GM12878 (cell line): ENCODE measurements at regions not wholly inside any gene's neighbourhood (a gene's known extent, or its start where the extent isn't known, plus 50 kb on each side); places are given as distances from the start of the nearest gene placed in this dataset.

Experiments used
- ATAC-seq: fragments of 200-7000 bp; cut with Tn5 transposase; 3 replicates; pipeline ENCODE4 v1.9.1; 2020; ENCODE audit warnings: mild to moderate bottlenecking, moderate library complexity
- BruUV-seq: library from RNA; stranded (reverse); fragments of 400-500 nt; replicated peaks from 2 replicates; lab custom pipeline; 2021; lab: Mats Ljungman, UMichigan
- CTCF ChIA-PET: fragments of 300-600 bp; sonication (Branson Sonifier 250); formaldehyde crosslinking; extraction: SDS; loops from one replicate; lab custom pipeline; 2021; ENCODE audit warnings: inconsistent platforms; lab: Yijun Ruan, JAX
- POLR2A ChIA-PET: fragments of 350-600 bp; formaldehyde crosslinking; extraction: SDS; loops from one replicate; lab custom pipeline; 2021; ENCODE audit warnings: inconsistent platforms; lab: Charles Lee
- RAD21 ChIA-PET: fragments of 300-600 bp; sonication (Branson Sonifier 250); formaldehyde crosslinking; loops from one replicate; lab custom pipeline; 2023; ENCODE audit warnings: antibody characterized with exemption; ENCODE audit not compliant: unreplicated experiment; lab: Charles Lee
- SMC1A ChIA-PET: fragments of 300-600 bp; sonication (Branson Sonifier 250); formaldehyde crosslinking; loops from one replicate; lab custom pipeline; 2023; ENCODE audit not compliant: unreplicated experiment, uncharacterized antibody; lab: Charles Lee
- DNase-seq: peaks from one replicate; pipeline ENCODE4 v3.0.0-alpha.2; 2011; ENCODE audit warnings: low read depth, low spot score
- FAIRE-seq: peaks from 3 replicates; lab custom pipeline; 2011; peaks lifted over from hg19 to GRCh38; lab: Jason Lieb, UNC
- H2AFZ ChIP-seq: 2 replicates; pipeline ENCODE4 v1.6.0; 2011; ENCODE audit warnings: low read depth, low read length, control low read depth; ENCODE audit not compliant: control insufficient read depth
- H3K27ac ChIP-seq: 2 replicates; pipeline ENCODE4 v1.5.1; 2011; ENCODE audit warnings: control low read depth; ENCODE audit not compliant: control insufficient read depth, insufficient read depth
- H3K27me3 ChIP-seq, 2 experiments: replicated peaks in 1 of 2; 2 replicates each; pipeline versions ENCODE4 v1.6.0 to v1.6.1; 2011; ENCODE audit warnings: low read length in 1 of 2; ENCODE audit not compliant: control insufficient read depth in 2 of 2, insufficient read depth in 2 of 2
- H3K36me3 ChIP-seq, 2 experiments: 2 replicates each; pipeline ENCODE4 v1.5.1; 2011; ENCODE audit warnings: low read length in 1 of 2; ENCODE audit not compliant: control insufficient read depth in 2 of 2, insufficient read depth in 2 of 2
- H3K4me1 ChIP-seq: 2 replicates; pipeline ENCODE4 v1.6.1; 2011; ENCODE audit warnings: mild to moderate bottlenecking, low read length, moderate library complexity, mixed read lengths; ENCODE audit not compliant: control insufficient read depth, insufficient read depth
- H3K4me2 ChIP-seq: 2 replicates; pipeline ENCODE4 v1.6.0; 2011; ENCODE audit warnings: control low read depth; ENCODE audit not compliant: control insufficient read depth, insufficient read depth
- H3K4me3 ChIP-seq: fragments of 200-600 bp; sonication (generic); 2 replicates; pipeline ENCODE4 v1.5.1; 2016
- H3K79me2 ChIP-seq: 2 replicates; pipeline ENCODE4 v1.6.0; 2011; ENCODE audit warnings: low read length; ENCODE audit not compliant: control insufficient read depth, insufficient read depth
- H3K9ac ChIP-seq: 2 replicates; pipeline ENCODE4 v1.8.0; 2011; ENCODE audit warnings: low read length, control low read depth, mixed read lengths; ENCODE audit not compliant: control insufficient read depth, insufficient read depth
- H3K9me3 ChIP-seq: replicated peaks from 3 replicates; pipeline ENCODE4 v1.5.1; 2011; ENCODE audit warnings: mild to moderate bottlenecking, low read length; ENCODE audit not compliant: control insufficient read depth, insufficient read depth
- H4K20me1 ChIP-seq: 2 replicates; pipeline ENCODE4 v1.6.0; 2011; ENCODE audit not compliant: control insufficient read depth, insufficient read depth
- BACH1 ChIP-seq: fragments of 450-650 bp; IDR thresholded peaks from 2 replicates; pipeline ENCODE4 v1.6.1; 2017; ENCODE audit warnings: mild to moderate bottlenecking, borderline replicate concordance
- BRCA1 ChIP-seq: IDR thresholded peaks from 2 replicates; pipeline ENCODE4 v1.6.1; 2011; ENCODE audit warnings: low read depth, low read length, improper control_type of control experiment
- CHD2 ChIP-seq: IDR thresholded peaks from 2 replicates; pipeline ENCODE4 v1.6.1; 2011; ENCODE audit warnings: low read depth, low read length, improper control_type of control experiment, borderline replicate concordance
- FOS ChIP-seq: IDR thresholded peaks from 3 replicates; pipeline ENCODE4 v1.6.1; 2011; ENCODE audit warnings: borderline replicate concordance; ENCODE audit not compliant: insufficient read length; ENCODE audit errors: extremely low read depth
- HDGF ChIP-seq: fragments of 450-650 bp; IDR thresholded peaks from 2 replicates; pipeline ENCODE4 v1.6.1; 2016; ENCODE audit warnings: antibody characterized with exemption
- IKZF1 ChIP-seq: fragments of 450-650 bp; conservative IDR thresholded peaks from 2 replicates; pipeline ENCODE4 v1.6.1; 2017; ENCODE audit warnings: antibody characterized with exemption, mild to moderate bottlenecking
- IRF4 ChIP-seq: IDR thresholded peaks from 2 replicates; pipeline ENCODE4 v1.6.1; 2011; ENCODE audit warnings: low read depth, low read length
- KAT2A ChIP-seq: conservative IDR thresholded peaks from 2 replicates; pipeline ENCODE4 v1.6.1; 2011; ENCODE audit warnings: low read depth, low read length; ENCODE audit not compliant: control insufficient read depth
- MYB ChIP-seq: fragments of 150-350 bp; IDR thresholded peaks from 2 replicates; pipeline ENCODE4 v1.6.1; 2014; ENCODE audit warnings: mild to moderate bottlenecking, low read depth, low read length, borderline replicate concordance
- NR2C2 ChIP-seq: IDR thresholded peaks from 2 replicates; pipeline ENCODE4 v1.6.1; 2011; ENCODE audit warnings: borderline replicate concordance, low read depth; ENCODE audit not compliant: control insufficient read depth, insufficient read length
- PML ChIP-seq: IDR thresholded peaks from 2 replicates; pipeline ENCODE4 v1.6.1; 2012; ENCODE audit warnings: low read length, inconsistent platforms
- POLR2A ChIP-seq: IDR thresholded peaks from 2 replicates; pipeline ENCODE4 v1.6.1; 2011; ENCODE audit warnings: low read depth, mild to moderate bottlenecking, low read length
- SMC3 ChIP-seq: IDR thresholded peaks from 2 replicates; pipeline ENCODE4 v1.6.1; 2011; ENCODE audit warnings: low read length, improper control_type of control experiment, borderline replicate concordance
- SP1 ChIP-seq: IDR thresholded peaks from one replicate; pipeline ENCODE4 v1.6.1; 2011; ENCODE audit warnings: low read depth, low read length
- SRF ChIP-seq, 2 experiments: IDR thresholded peaks; 2 replicates each; pipeline ENCODE4 v1.6.1; 2011; ENCODE audit warnings: low read depth in 2 of 2, low read length in 2 of 2, mild to moderate bottlenecking in 1 of 2, moderate library complexity in 1 of 2
- WGBS: methylation state at CpG from one replicate; pipeline ENCODE4 v1.1.6; 2016; ENCODE audit warnings: low lambda C conversion rate; ENCODE audit not compliant: insufficient replicate concordance, insufficient coverage; ENCODE audit errors: missing lambda C conversion rate; 5-methylcytosine and 5-hydroxymethylcytosine counted together
- in situ Hi-C: fragments of 300-500 bp; cut with MboI; formaldehyde crosslinking; loops from 9 replicates; pipeline ENCODE4 v1.14.3; 2018; ENCODE audit warnings: mixed read lengths
- intact Hi-C: fragments of 100-400 bp; cut with micrococcal nuclease; formaldehyde crosslinking; loops from one replicate; pipeline ENCODE4 v1.14.2; 2022; ENCODE audit not compliant: unreplicated experiment
- TF ChIP-seq, protein P1 (sequence below): fragments of 450-650 bp; formaldehyde crosslinking; IDR thresholded peaks from 2 replicates; pipeline ENCODE4 v1.5.0; 2022; ENCODE audit warnings: mild to moderate bottlenecking, missing genetic modification characterization
- TF ChIP-seq, protein P2 (sequence below): fragments of 450-650 bp; IDR thresholded peaks from 2 replicates; pipeline ENCODE4 v1.6.1; 2017; ENCODE audit warnings: low read depth, mild to moderate bottlenecking, moderate library complexity

DNA sequence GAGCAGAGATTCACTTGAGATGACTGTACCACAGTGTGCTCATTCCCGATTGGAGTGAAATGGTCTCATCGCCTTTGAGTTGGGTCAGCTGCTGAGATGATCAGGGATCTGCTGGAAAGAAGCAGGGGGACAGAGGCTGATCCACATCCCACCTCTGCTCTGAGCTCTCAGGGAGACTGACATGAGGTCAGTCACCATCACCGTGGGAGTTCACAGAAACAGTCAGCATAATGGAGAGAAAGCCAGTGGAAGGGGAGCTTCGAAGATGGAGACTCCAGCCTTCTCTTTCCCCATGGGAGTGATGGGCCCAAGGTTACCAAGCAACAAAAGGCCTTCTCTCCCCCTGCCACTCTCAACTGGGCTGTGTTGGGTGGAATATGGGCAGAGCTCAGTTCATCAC lies 276.4 kb downstream of the CDK5RAP2 start:
- 8% methylated on average over 4 of the region's 4 CpGs for WGBS

More for the DNA sequence above, 276.4 kb downstream of the CDK5RAP2 start:
- no peak for TF ChIP-seq HDGF
- no peak for TF ChIP-seq IKZF1
- no peak for TF ChIP-seq SRF (IDR thresholded peaks at IDR 0.05; ENCODE audit: low read depth in 2 of 2, low read length in 2 of 2)
- no peak for TF ChIP-seq IRF4
- TF ChIP-seq, protein P1, sequence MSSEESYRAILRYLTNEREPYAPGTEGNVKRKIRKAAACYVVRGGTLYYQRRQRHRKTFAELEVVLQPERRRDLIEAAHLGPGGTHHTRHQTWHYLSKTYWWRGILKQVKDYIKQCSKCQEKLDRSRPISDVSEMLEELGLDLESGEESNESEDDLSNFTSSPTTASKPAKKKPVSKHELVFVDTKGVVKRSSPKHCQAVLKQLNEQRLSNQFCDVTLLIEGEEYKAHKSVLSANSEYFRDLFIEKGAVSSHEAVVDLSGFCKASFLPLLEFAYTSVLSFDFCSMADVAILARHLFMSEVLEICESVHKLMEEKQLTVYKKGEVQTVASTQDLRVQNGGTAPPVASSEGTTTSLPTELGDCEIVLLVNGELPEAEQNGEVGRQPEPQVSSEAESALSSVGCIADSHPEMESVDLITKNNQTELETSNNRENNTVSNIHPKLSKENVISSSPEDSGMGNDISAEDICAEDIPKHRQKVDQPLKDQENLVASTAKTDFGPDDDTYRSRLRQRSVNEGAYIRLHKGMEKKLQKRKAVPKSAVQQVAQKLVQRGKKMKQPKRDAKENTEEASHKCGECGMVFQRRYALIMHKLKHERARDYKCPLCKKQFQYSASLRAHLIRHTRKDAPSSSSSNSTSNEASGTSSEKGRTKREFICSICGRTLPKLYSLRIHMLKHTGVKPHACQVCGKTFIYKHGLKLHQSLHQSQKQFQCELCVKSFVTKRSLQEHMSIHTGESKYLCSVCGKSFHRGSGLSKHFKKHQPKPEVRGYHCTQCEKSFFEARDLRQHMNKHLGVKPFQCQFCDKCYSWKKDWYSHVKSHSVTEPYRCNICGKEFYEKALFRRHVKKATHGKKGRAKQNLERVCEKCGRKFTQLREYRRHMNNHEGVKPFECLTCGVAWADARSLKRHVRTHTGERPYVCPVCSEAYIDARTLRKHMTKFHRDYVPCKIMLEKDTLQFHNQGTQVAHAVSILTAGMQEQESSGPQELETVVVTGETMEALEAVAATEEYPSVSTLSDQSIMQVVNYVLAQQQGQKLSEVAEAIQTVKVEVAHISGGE: no peak
- no peak for TF ChIP-seq FOS
- TF ChIP-seq, protein P2, sequence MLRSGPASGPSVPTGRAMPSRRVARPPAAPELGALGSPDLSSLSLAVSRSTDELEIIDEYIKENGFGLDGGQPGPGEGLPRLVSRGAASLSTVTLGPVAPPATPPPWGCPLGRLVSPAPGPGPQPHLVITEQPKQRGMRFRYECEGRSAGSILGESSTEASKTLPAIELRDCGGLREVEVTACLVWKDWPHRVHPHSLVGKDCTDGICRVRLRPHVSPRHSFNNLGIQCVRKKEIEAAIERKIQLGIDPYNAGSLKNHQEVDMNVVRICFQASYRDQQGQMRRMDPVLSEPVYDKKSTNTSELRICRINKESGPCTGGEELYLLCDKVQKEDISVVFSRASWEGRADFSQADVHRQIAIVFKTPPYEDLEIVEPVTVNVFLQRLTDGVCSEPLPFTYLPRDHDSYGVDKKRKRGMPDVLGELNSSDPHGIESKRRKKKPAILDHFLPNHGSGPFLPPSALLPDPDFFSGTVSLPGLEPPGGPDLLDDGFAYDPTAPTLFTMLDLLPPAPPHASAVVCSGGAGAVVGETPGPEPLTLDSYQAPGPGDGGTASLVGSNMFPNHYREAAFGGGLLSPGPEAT: no peak
- TF ChIP-seq POLR2A: no peak
- no peak for TF ChIP-seq KAT2A
- TF ChIP-seq MYB: no peak
- no peak for TF ChIP-seq SMC3
- no peak for TF ChIP-seq CHD2
- no peak for TF ChIP-seq SP1
- TF ChIP-seq PML: no peak
- TF ChIP-seq BACH1: no peak
- TF ChIP-seq NR2C2: no peak
- no peak for TF ChIP-seq BRCA1
- CTCF ChIA-PET: no interaction called here
- intact Hi-C loops (no loop called here), in situ Hi-C loops (no loop called here)
- POLR2A ChIA-PET: interaction anchor here (0.6 kb wide), 1 partner anchor 10 kb away, joined by 3 read pairs; no protein-coding TSS in a partner anchor
- no peak for ATAC-seq
- no peak for DNase-seq
- SMC1A ChIA-PET: no interaction called here
- Histone ChIP-seq H3K4me1 (no peaks in the 10 kb centered on the region), H3K27ac (no peak overlapping the region), H3K27me3 (no peaks in the 10 kb centered on the region; a peak in 1 of 4 replicates), H3K9ac (no peak overlapping the region), H2AFZ (no peak overlapping the region), H3K9me3 (no peaks in the 10 kb centered on the region), H3K79me2 (no peaks in the 10 kb centered on the region), H3K36me3 (no peaks in the 10 kb centered on the region), H3K4me3 (no peak overlapping the region), H3K4me2 (no peak overlapping the region), H4K20me1 (no peaks in the 10 kb centered on the region)
- no TSS peak for BruUV-seq
- no peak for FAIRE-seq
- RAD21 ChIA-PET: no interaction called here
